Stomach (tissue), 8 donors: ENCODE measurements at regions not wholly inside any gene's neighbourhood (a gene's known extent, or its start where the extent isn't known, plus 50 kb on each side); places are given as distances from the start of the nearest gene placed in this dataset.
"Not testable (repeated sequence)": the region's sequence is repeated elsewhere in the genome, so short reads cannot be mapped to it uniquely, and the experiment has no call there.

Experiments used
- DNase-seq, 2 donors: peaks; one replicate each; pipeline versions ENCODE4 v3.0.0 to v3.0.0-alpha.2; 2013 to 2019
- H3K27ac ChIP-seq, 5 donors: fragments of 200-600 bp in 4 of 5; sonication (generic) in 4 of 5; one replicate each; pipeline ENCODE4 v1.5.1; 2013 to 2019; ENCODE audit warnings: mild to moderate bottlenecking in 1 of 5, moderate library complexity in 1 of 5
- H3K27me3 ChIP-seq, 3 donors: fragments of 200-600 bp; sonication (generic); one replicate each; pipeline ENCODE4 v1.5.1; 2017 to 2019; ENCODE audit warnings: mixed run types in 1 of 3
- H3K36me3 ChIP-seq, 4 donors: fragments of 200-600 bp; sonication (generic); 1 replicate in 3 of 4; 2 replicates in 1 of 4; pipeline ENCODE4 v1.5.1; 2016 to 2019
- H3K4me1 ChIP-seq, 4 donors: fragments of 200-600 bp; sonication (generic); one replicate each; pipeline ENCODE4 v1.5.1; 2016 to 2019
- H3K4me3 ChIP-seq, 4 donors: fragments of 200-600 bp; sonication (generic) in 3 of 4; one replicate each; pipeline ENCODE4 v1.5.1; 2016 to 2019; ENCODE audit warnings: mild to moderate bottlenecking in 1 of 4
- H3K9me3 ChIP-seq, 4 donors: fragments of 200-600 bp; sonication (generic); one replicate each; pipeline ENCODE4 v1.5.1; 2016 to 2019
- EP300 ChIP-seq: sonication (generic); formaldehyde crosslinking; IDR thresholded peaks from one replicate; pipeline ENCODE4 v1.6.1; 2017; ENCODE audit warnings: antibody characterized with exemption
- POLR2A ChIP-seq, 4 donors: fragments of 450-650 bp; IDR thresholded peaks; one replicate each; pipeline ENCODE4 v1.6.1; 2016; ENCODE audit warnings: antibody characterized with exemption in 4 of 4, control low read depth in 2 of 4, mild to moderate bottlenecking in 1 of 4, moderate library complexity in 1 of 4
- POLR2AphosphoS5 ChIP-seq, 3 donors: sonication (generic); formaldehyde crosslinking; IDR thresholded peaks; one replicate each; pipeline ENCODE4 v1.6.1; 2016; ENCODE audit warnings: antibody characterized with exemption in 3 of 3
- WGBS, 5 donors: extraction: QIAGEN DNeasy Blood & Tissue Kit in 3 of 5; methylation state at CpG; one replicate each; pipeline versions ENCODE4 v1.1.5 to v1.1.7; 2013 to 2018; 5-methylcytosine and 5-hydroxymethylcytosine counted together
- intact Hi-C: fragments of 100-400 bp; cut with DNase I; formaldehyde crosslinking; loops from one replicate; pipeline ENCODE4 v1.15.1; 2023; ENCODE audit warnings: low total_unique reads
- TF ChIP-seq, protein P1 (sequence below), 7 experiments: fragments of 450-650 bp in 4 of 7; fragments of 200-600 bp in 3 of 7; sonication (generic) in 3 of 7; IDR thresholded peaks; one replicate each; pipeline ENCODE4 v1.5.1; 2016 to 2019; ENCODE audit warnings: antibody characterized with exemption in 7 of 7, control low read depth in 2 of 7, mild to moderate bottlenecking in 1 of 7
- donor health status: healthy with polysubstance abuse.
- donor health status: Bipolar disorder and iron deficiency.
- donor health status: healthy.

DNA sequence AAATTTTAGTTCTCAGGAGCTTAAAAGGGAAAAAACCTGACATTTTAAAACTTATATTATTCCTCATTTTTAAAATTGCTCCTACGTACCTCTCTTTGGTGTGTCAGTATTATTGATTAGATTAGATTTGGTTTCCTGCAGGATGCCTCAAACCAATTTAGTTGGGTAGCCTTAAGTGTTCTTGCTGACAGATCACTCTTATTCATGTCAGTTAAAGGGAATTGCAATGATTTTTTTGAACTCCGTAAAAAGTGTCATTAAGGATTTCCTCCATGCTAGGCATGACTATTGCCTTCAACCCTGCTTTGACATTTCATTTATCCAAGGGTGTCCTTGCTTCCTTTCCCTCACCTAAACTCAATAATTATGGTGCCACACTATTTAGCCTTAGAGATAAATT is 149.0 kb upstream of the CDH7 start:
- intact Hi-C loops, result no loop called here
- H3K4me3 ChIP-seq, result no peak overlapping the region
- H3K9me3 ChIP-seq, result peaks cover 0 to 12% (median 4%) of the 10 kb centered on the region in 4 donors
- no peaks in the 10 kb centered on the region for H3K4me1 ChIP-seq
- no peak for TF ChIP-seq EP300
- TF ChIP-seq, protein P1, sequence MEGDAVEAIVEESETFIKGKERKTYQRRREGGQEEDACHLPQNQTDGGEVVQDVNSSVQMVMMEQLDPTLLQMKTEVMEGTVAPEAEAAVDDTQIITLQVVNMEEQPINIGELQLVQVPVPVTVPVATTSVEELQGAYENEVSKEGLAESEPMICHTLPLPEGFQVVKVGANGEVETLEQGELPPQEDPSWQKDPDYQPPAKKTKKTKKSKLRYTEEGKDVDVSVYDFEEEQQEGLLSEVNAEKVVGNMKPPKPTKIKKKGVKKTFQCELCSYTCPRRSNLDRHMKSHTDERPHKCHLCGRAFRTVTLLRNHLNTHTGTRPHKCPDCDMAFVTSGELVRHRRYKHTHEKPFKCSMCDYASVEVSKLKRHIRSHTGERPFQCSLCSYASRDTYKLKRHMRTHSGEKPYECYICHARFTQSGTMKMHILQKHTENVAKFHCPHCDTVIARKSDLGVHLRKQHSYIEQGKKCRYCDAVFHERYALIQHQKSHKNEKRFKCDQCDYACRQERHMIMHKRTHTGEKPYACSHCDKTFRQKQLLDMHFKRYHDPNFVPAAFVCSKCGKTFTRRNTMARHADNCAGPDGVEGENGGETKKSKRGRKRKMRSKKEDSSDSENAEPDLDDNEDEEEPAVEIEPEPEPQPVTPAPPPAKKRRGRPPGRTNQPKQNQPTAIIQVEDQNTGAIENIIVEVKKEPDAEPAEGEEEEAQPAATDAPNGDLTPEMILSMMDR (IDR thresholded peaks at IDR 0.05), result no peak
- TF ChIP-seq POLR2A (IDR thresholded peaks at IDR 0.05), result no peak
- no peak for TF ChIP-seq POLR2AphosphoS5 (IDR thresholded peaks at IDR 0.05)
- H3K36me3 ChIP-seq, result no peaks in the 10 kb centered on the region
- no peak overlapping the region for H3K27ac ChIP-seq
- no peak for DNase-seq
- 52 to 72% (median 65%) methylated on average over 2 of the region's 2 CpGs for WGBS, 5 donors
- H3K27me3 ChIP-seq, result no peaks in the 10 kb centered on the region

DNA sequence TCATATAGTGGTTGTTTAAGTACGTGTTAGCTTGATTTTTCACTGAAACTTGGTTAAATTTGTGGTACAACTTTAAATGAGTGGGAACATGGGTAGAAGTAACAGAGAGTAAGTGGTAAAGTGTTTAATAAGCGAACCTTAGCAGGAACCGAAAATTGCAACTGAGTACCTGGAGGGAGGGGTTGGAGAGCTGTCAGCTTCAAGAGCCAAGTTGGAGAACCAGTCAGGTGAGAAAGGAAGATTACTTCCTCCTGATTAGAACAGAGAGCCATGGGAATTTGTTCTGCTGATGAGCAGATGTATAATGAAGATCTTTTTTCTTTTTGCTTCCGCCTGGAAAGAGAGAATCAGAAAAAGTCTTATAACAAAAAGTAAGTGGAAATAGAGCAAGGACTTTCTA is 158.4 kb upstream of the CDH7 start:
- TF ChIP-seq, protein P1 (IDR thresholded peaks at IDR 0.05), result no peak
- no peak for TF ChIP-seq EP300
- TF ChIP-seq POLR2AphosphoS5 (IDR thresholded peaks at IDR 0.05), result no peak
- TF ChIP-seq POLR2A (IDR thresholded peaks at IDR 0.05), result no peak

DNA sequence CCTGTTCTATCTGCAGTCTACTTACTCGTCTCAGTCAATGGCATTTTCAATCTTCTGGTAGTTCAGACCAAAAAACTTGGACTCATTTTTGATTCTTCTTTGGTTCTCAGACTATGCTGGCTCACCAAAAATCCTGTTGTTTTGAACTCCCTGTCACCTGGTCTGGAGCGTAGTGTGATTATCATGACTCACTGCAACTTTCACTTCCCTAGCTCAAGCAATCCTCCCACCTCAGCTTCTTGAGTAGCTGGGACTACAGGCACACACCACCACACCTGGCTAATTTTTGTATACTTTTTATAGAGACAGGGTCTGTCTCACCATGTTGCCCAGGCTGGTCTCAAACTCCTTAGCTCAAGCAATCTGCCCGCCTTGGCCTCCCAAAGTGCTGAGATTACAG is 163.3 kb upstream of the CDH7 start:
- 75 to 82% (median 81%) methylated on average over 3 of the region's 3 CpGs for WGBS, 5 donors
- no peaks in the 10 kb centered on the region for H3K27me3 ChIP-seq
- intact Hi-C loops, result no loop called here

More for the DNA sequence above, 158.4 kb upstream of the CDH7 start:
- 50 to 63% (median 60%) methylated on average over 4 of the region's 4 CpGs for WGBS, 5 donors
- Histone ChIP-seq H3K36me3 (no peaks in the 10 kb centered on the region), H3K27ac (no peak overlapping the region), H3K27me3 (no peaks in the 10 kb centered on the region), H3K9me3 (no peaks in the 10 kb centered on the region), H3K4me3 (no peak overlapping the region), H3K4me1 (no peaks in the 10 kb centered on the region)
- peak in 1 of 2 donors; percentile 10 for DNase-seq
- intact Hi-C loops, result no loop called here

DNA sequence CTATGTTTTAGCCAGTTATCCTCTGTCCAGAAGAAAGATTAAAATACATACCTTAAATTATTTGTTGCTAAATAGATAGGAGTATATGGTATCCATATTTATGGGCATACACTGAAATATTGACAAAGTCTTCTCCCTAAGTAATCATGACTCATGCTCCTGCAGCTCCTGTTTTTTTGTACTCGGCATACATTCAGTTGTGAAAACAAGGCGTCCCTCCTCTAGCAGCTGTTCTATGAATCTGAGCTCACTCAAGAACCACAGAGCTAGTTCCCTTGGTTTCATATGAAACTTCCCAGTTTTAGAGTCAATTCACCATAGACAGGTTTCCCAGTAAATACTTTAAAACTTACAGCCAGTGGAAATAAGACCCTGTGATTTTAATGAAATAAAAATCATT is 168.7 kb upstream of the CDH7 start:
- intact Hi-C loops, DNase-seq, H3K4me1 ChIP-seq, H3K9me3 ChIP-seq, H3K27me3 ChIP-seq, H3K4me3 ChIP-seq, H3K27ac ChIP-seq, H3K36me3 ChIP-seq: not testable (repeated sequence)
- WGBS, 5 donors, result 40 to 50% methylated on average over 1 of the region's 2 CpGs; no CpG with 5 or more reads in 3 of the 5 donors

More for the DNA sequence above, 163.3 kb upstream of the CDH7 start:
- Histone ChIP-seq H3K36me3 (no peaks in the 10 kb centered on the region), H3K4me1 (no peaks in the 10 kb centered on the region), H3K4me3 (no peak overlapping the region), H3K9me3 (no peaks in the 10 kb centered on the region), H3K27ac (no peak overlapping the region)
- DNase-seq, result no peak
- TF ChIP-seq POLR2A (IDR thresholded peaks at IDR 0.05), result no peak
- TF ChIP-seq EP300, result no peak
- TF ChIP-seq POLR2AphosphoS5 (IDR thresholded peaks at IDR 0.05), result no peak
- TF ChIP-seq, protein P1 (IDR thresholded peaks at IDR 0.05), result no peak

DNA sequence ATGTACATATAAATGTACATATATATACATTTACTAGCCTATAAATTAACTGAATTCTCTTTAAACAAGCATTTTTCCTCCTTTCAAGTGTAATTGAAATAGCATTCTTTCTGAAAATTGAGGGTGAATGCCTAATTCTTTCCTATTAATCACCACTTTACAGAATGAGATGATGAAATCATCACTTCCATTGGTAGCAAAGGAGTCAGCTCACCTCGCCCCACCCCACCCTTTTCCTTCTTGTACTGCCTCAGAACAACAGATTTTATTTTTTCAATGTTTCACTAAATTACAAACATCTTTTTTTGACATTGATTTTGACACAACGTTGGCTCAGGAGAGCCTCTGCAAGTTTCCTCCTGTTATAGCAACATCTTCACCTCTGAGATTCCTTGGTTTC is 181.9 kb upstream of the CDH7 start:
- no peak for DNase-seq
- H3K27ac ChIP-seq, result no peak overlapping the region
- no peak overlapping the region for H3K4me3 ChIP-seq
- intact Hi-C loops, result no loop called here
- WGBS, 5 donors, result 49 to 63% (median 54%) methylated on average over 2 of the region's 2 CpGs
- no peaks in the 10 kb centered on the region for H3K27me3 ChIP-seq
- TF ChIP-seq POLR2AphosphoS5 (IDR thresholded peaks at IDR 0.05) (no peak), EP300 (no peak), POLR2A (IDR thresholded peaks at IDR 0.05) (no peak)
- TF ChIP-seq, protein P1 (IDR thresholded peaks at IDR 0.05), result no peak
- no peaks in the 10 kb centered on the region for H3K9me3 ChIP-seq
- H3K4me1 ChIP-seq, result no peaks in the 10 kb centered on the region
- H3K36me3 ChIP-seq, result no peaks in the 10 kb centered on the region
